K562 (cell line): ENCODE measurements at regions not wholly inside any gene's neighbourhood (a gene's known extent, or its start where the extent isn't known, plus 50 kb on each side); places are given as distances from the start of the nearest gene placed in this dataset.

Experiments used
- ATAC-seq: fragments of 200-7000 bp; cut with Tn5 transposase; 3 replicates; pipeline ENCODE4 v1.9.1; 2020; ENCODE audit warnings: moderate library complexity
- BruUV-seq: library from RNA; stranded (reverse); fragments of 400-500 nt; replicated peaks from 2 replicates; lab custom pipeline; 2021; lab: Mats Ljungman, UMichigan
- CTCF ChIA-PET: fragments of 300-600 bp; formaldehyde crosslinking; extraction: SDS; loops from one replicate; lab custom pipeline; 2021; ENCODE audit warnings: low intra/inter-chr PET ratio; lab: Yijun Ruan, JAX
- POLR2A ChIA-PET: fragments of 300-600, 350-650 bp; sonication (Branson Sonifier 250); formaldehyde crosslinking; extraction: SDS; loops from one replicate; lab custom pipeline; 2021; ENCODE audit warnings: antibody characterized with exemption, inconsistent platforms; lab: Yijun Ruan, JAX
- DNase-seq, 4 experiments: peaks; one replicate each; pipeline versions ENCODE4 v3.0.0 to v3.0.0-alpha.2; 2011 to 2018; ENCODE audit warnings: low spot score in 3 of 4, mixed read lengths in 3 of 4; ENCODE audit errors: extremely low read depth in 1 of 4
- FAIRE-seq: peaks from 2 replicates; lab custom pipeline; 2011; peaks lifted over from hg19 to GRCh38; lab: Jason Lieb, UNC
- H2AFZ ChIP-seq: 2 replicates; pipeline ENCODE4 v1.6.0; 2011; ENCODE audit warnings: low read depth, low read length, control low read depth, inconsistent platforms
- H3K27ac ChIP-seq: fragments of 200-600 bp; 3 replicates; pipeline ENCODE4 v1.8.0; 2011; ENCODE audit warnings: low read depth, mild to moderate bottlenecking, control low read depth, inconsistent platforms, low read length, moderate library complexity, mixed read lengths; ENCODE audit errors: extremely low read depth
- H3K27me3 ChIP-seq, 2 experiments: fragments of 300-600 bp in 1 of 2; 2 replicates in 1 of 2; 3 replicates in 1 of 2; pipeline versions ENCODE4 v1.6.0 to v1.8.0; 2011; ENCODE audit warnings: inconsistent platforms in 2 of 2, low read length in 2 of 2, mild to moderate bottlenecking in 1 of 2, mixed read lengths in 1 of 2, moderate library complexity in 1 of 2; ENCODE audit not compliant: control insufficient read depth in 2 of 2, insufficient read depth in 2 of 2
- H3K36me3 ChIP-seq: fragments of 300-600 bp; 3 replicates; pipeline ENCODE4 v1.8.0; 2011; ENCODE audit warnings: mild to moderate bottlenecking, low read length, inconsistent platforms; ENCODE audit not compliant: control insufficient read depth, insufficient read depth
- H3K4me1 ChIP-seq, 2 experiments: fragments of 200-600 bp in 1 of 2; replicated peaks in 1 of 2; 2 replicates in 1 of 2; 3 replicates in 1 of 2; pipeline versions ENCODE4 v1.5.1 to v1.8.0; 2011; ENCODE audit warnings: inconsistent platforms in 2 of 2, low read length in 2 of 2, mild to moderate bottlenecking in 1 of 2, mixed read lengths in 1 of 2, moderate library complexity in 1 of 2; ENCODE audit not compliant: control insufficient read depth in 2 of 2, insufficient read depth in 2 of 2
- H3K4me2 ChIP-seq: 2 replicates; pipeline ENCODE4 v1.6.1; 2011; ENCODE audit warnings: low read length, control low read depth, inconsistent platforms, mixed read lengths; ENCODE audit not compliant: insufficient read depth
- H3K4me3 ChIP-seq: fragments of 200-600 bp; sonication (generic), shearing (Covaris generic); 2 replicates; pipeline ENCODE4 v1.5.1; 2016; ENCODE audit warnings: control low read depth, inconsistent platforms
- H3K79me2 ChIP-seq: fragments of 200-600 bp; 3 replicates; pipeline ENCODE4 v1.8.0; 2011; ENCODE audit warnings: low read length, inconsistent platforms; ENCODE audit not compliant: control insufficient read depth, insufficient read depth
- H3K9ac ChIP-seq, 2 experiments: 2 replicates each; pipeline versions ENCODE4 v1.6.0 to v1.6.1; 2011; ENCODE audit warnings: low read depth in 2 of 2, low read length in 2 of 2, control low read depth in 1 of 2, inconsistent platforms in 1 of 2, mild to moderate bottlenecking in 1 of 2, mixed read lengths in 1 of 2; ENCODE audit not compliant: insufficient read depth in 1 of 2
- H3K9me1 ChIP-seq: one replicate; pipeline ENCODE4 v1.6.0; 2011; ENCODE audit warnings: inconsistent platforms, mild to moderate bottlenecking, low read length, moderate library complexity; ENCODE audit not compliant: control insufficient read depth, insufficient read depth
- H3K9me3 ChIP-seq: replicated peaks from 2 replicates; pipeline ENCODE4 v1.5.1; 2011; ENCODE audit warnings: low read depth, low read length, inconsistent platforms; ENCODE audit not compliant: control insufficient read depth, insufficient read depth
- H4K20me1 ChIP-seq: replicated peaks from 2 replicates; pipeline ENCODE4 v1.6.1; 2011; ENCODE audit warnings: low read length, inconsistent platforms, mixed read lengths; ENCODE audit not compliant: control insufficient read depth, insufficient read depth
- IRF1 ChIP-seq: sonication (generic); formaldehyde crosslinking; IDR thresholded peaks from 2 replicates; pipeline ENCODE4 v1.8.0; 2022; ENCODE audit warnings: missing genetic modification reagents, mild to moderate bottlenecking, borderline replicate concordance
- KLF16 ChIP-seq: IDR thresholded peaks from 2 replicates; pipeline ENCODE4 v1.6.1; 2016; ENCODE audit warnings: antibody characterized with exemption
- PHTF2 ChIP-seq: fragments of 250-450 bp; sonication (Bioruptor Pico); IDR thresholded peaks from 2 replicates; pipeline ENCODE4 v1.5.0; 2021; ENCODE audit warnings: mild to moderate bottlenecking
- RNF2 ChIP-seq: sonication (generic); IDR thresholded peaks from 2 replicates; pipeline ENCODE4 v1.6.1; 2016
- STAG1 ChIP-seq: sonication (generic); formaldehyde crosslinking; IDR thresholded peaks from 2 replicates; pipeline ENCODE4 v1.5.0; 2020; ENCODE audit warnings: missing genetic modification reagents, borderline replicate concordance
- STAT6 ChIP-seq: sonication (generic); formaldehyde crosslinking; IDR thresholded peaks from 2 replicates; pipeline ENCODE4 v1.8.1; 2023; ENCODE audit warnings: mild to moderate bottlenecking, missing genetic modification reagents
- TAF7 ChIP-seq: fragments of 450-650 bp; IDR thresholded peaks from 2 replicates; pipeline ENCODE4 v1.6.1; 2016; ENCODE audit warnings: missing genetic modification characterization, missing compliant biosample characterization
- ZNF316 ChIP-seq: fragments of 450-650 bp; IDR thresholded peaks from 2 replicates; pipeline ENCODE4 v1.6.1; 2016
- ZNF324 ChIP-seq: fragments of 250-450 bp; sonication (Bioruptor Pico); IDR thresholded peaks from 2 replicates; pipeline ENCODE4 v1.4.0; 2020; ENCODE audit warnings: mild to moderate bottlenecking
- WGBS: fragments of 100-300 bp; shearing (Covaris generic); methylation state at CpG from one replicate; pipeline ENCODE4 v1.1.6; 2016; ENCODE audit warnings: low coverage, mixed read lengths; ENCODE audit not compliant: insufficient coverage; ENCODE audit errors: missing lambda C conversion rate; 5-methylcytosine and 5-hydroxymethylcytosine counted together
- in situ Hi-C: fragments of 300-500 bp; cut with MboI; formaldehyde crosslinking; loops from 4 replicates; pipeline ENCODE4 v1.15.0; 2018; ENCODE audit warnings: inconsistent platforms, mixed read lengths
- intact Hi-C: fragments of 100-400 bp; cut with micrococcal nuclease; formaldehyde crosslinking; loops from 2 replicates; pipeline ENCODE4 v1.14.2; 2022
- TF ChIP-seq, protein P1 (sequence below): fragments of 250-450 bp; sonication (Bioruptor Pico); IDR thresholded peaks from 2 replicates; pipeline ENCODE4 v1.9.0; 2021; ENCODE audit warnings: mild to moderate bottlenecking, inconsistent platforms
- TF ChIP-seq, protein P2 (sequence below): fragments of 450-650 bp; IDR thresholded peaks from 2 replicates; pipeline ENCODE4 v1.6.1; 2016; ENCODE audit warnings: low read depth

GRCh38 chr6:53984581-53984980 lies 126.7 kb upstream of the MLIP start:
- H3K9me3 ChIP-seq: no peaks in the 10 kb centered on the region
- H3K27me3 ChIP-seq: no peaks in the 10 kb centered on the region
- BruUV-seq: no TSS peak
- H3K36me3 ChIP-seq: no peaks in the 10 kb centered on the region
- no peak for FAIRE-seq
- ChIA-PET CTCF (no interaction called here), POLR2A (no interaction called here)
- no peak for DNase-seq
- H3K9me1 ChIP-seq: no peaks in the 10 kb centered on the region
- H3K4me3 ChIP-seq: no peak overlapping the region
- 0% methylated on average over 3 of the region's 3 CpGs for WGBS
- no peaks in the 10 kb centered on the region for H4K20me1 ChIP-seq
- no peaks in the 10 kb centered on the region for H3K79me2 ChIP-seq
- H3K9ac ChIP-seq: no peak overlapping the region
- ATAC-seq: no peak
- H3K27ac ChIP-seq: no peak overlapping the region
- in situ Hi-C loops (no loop called here), intact Hi-C loops (no loop called here)
- no peak overlapping the region for H3K4me2 ChIP-seq
- H3K4me1 ChIP-seq: no peaks in the 10 kb centered on the region
- no peak overlapping the region for H2AFZ ChIP-seq
- TF ChIP-seq STAT6 (CRISPR knock-in tag) (no peak), KLF16 (no peak), RNF2 (no peak), STAG1 (CRISPR knock-in tag) (no peak), TAF7 (no peak), ZNF324 (CRISPR knock-in tag) (no peak), ZNF316 (no peak), PHTF2 (no peak), IRF1 (no peak)
- TF ChIP-seq, protein P1, sequence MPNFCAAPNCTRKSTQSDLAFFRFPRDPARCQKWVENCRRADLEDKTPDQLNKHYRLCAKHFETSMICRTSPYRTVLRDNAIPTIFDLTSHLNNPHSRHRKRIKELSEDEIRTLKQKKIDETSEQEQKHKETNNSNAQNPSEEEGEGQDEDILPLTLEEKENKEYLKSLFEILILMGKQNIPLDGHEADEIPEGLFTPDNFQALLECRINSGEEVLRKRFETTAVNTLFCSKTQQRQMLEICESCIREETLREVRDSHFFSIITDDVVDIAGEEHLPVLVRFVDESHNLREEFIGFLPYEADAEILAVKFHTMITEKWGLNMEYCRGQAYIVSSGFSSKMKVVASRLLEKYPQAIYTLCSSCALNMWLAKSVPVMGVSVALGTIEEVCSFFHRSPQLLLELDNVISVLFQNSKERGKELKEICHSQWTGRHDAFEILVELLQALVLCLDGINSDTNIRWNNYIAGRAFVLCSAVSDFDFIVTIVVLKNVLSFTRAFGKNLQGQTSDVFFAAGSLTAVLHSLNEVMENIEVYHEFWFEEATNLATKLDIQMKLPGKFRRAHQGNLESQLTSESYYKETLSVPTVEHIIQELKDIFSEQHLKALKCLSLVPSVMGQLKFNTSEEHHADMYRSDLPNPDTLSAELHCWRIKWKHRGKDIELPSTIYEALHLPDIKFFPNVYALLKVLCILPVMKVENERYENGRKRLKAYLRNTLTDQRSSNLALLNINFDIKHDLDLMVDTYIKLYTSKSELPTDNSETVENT: no peak
- TF ChIP-seq, protein P2, sequence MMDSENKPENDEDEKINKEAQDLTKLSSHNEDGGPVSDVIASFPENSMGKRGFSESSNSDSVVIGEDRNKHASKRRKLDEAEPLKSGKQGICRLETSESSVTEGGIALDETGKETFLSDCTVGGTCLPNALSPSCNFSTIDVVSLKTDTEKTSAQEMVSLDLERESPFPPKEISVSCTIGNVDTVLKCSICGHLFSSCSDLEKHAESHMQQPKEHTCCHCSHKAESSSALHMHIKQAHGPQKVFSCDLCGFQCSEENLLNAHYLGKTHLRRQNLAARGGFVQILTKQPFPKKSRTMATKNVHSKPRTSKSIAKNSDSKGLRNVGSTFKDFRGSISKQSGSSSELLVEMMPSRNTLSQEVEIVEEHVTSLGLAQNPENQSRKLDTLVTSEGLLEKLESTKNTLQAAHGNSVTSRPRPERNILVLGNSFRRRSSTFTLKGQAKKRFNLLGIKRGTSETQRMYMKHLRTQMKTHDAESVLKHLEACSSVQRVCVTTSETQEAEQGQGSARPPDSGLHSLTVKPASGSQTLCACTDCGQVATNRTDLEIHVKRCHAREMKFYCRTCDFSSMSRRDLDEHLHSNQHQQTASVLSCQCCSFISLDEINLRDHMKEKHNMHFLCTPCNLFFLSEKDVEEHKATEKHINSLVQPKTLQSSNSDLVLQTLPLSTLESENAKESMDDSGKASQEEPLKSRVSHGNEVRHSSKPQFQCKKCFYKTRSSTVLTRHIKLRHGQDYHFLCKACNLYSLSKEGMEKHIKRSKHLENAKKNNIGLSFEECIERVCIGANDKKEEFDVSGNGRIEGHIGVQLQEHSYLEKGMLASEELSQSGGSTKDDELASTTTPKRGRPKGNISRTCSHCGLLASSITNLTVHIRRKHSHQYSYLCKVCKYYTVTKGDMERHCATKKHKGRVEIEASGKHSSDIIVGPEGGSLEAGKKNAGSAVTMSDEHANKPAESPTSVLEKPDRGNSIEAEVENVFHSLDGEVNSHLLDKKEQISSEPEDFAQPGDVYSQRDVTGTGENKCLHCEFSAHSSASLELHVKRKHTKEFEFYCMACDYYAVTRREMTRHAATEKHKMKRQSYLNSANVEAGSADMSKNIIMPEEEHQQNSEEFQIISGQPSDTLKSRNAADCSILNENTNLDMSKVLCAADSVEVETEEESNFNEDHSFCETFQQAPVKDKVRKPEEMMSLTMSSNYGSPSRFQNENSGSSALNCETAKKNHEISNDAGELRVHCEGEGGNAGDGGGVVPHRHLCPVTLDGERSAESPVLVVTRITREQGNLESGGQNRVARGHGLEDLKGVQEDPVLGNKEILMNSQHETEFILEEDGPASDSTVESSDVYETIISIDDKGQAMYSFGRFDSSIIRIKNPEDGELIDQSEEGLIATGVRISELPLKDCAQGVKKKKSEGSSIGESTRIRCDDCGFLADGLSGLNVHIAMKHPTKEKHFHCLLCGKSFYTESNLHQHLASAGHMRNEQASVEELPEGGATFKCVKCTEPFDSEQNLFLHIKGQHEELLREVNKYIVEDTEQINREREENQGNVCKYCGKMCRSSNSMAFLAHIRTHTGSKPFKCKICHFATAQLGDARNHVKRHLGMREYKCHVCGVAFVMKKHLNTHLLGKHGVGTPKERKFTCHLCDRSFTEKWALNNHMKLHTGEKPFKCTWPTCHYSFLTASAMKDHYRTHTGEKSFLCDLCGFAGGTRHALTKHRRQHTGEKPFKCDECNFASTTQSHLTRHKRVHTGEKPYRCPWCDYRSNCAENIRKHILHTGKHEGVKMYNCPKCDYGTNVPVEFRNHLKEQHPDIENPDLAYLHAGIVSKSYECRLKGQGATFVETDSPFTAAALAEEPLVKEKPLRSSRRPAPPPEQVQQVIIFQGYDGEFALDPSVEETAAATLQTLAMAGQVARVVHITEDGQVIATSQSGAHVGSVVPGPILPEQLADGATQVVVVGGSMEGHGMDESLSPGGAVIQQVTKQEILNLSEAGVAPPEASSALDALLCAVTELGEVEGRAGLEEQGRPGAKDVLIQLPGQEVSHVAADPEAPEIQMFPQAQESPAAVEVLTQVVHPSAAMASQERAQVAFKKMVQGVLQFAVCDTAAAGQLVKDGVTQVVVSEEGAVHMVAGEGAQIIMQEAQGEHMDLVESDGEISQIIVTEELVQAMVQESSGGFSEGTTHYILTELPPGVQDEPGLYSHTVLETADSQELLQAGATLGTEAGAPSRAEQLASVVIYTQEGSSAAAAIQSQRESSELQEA: no peak
